MM.1S (cell line): ENCODE measurements at regions not wholly inside any gene's neighbourhood (a gene's known extent, or its start where the extent isn't known, plus 50 kb on each side); places are given as distances from the start of the nearest gene placed in this dataset.

Experiments
- DNase-seq: peaks from one replicate; pipeline ENCODE4 v3.0.0-alpha.2; 2015
- H2AFZ ChIP-seq: fragments of 300-600 bp; sonication (generic); 2 replicates; pipeline ENCODE4 v1.6.0; 2016; ENCODE audit warnings: antibody characterized with exemption, low read length
- H3F3A ChIP-seq: fragments of 300-600 bp; sonication (generic); 2 replicates; pipeline ENCODE4 v1.6.1; 2016; ENCODE audit warnings: mild to moderate bottlenecking, antibody characterized with exemption, low read length, moderate library complexity, mixed read lengths; ENCODE audit not compliant: insufficient read depth
- H3K27ac ChIP-seq: fragments of 300-600 bp; sonication (generic); 2 replicates; pipeline ENCODE4 v1.5.1; 2016; ENCODE audit warnings: mild to moderate bottlenecking, low read length
- H3K27me3 ChIP-seq: fragments of 300-600 bp; sonication (generic); replicated peaks from 2 replicates; pipeline ENCODE4 v1.6.0; 2016; ENCODE audit warnings: low read length; ENCODE audit not compliant: insufficient read depth
- H3K36me3 ChIP-seq: fragments of 300-600 bp; sonication (generic); replicated peaks from 2 replicates; pipeline ENCODE4 v1.6.1; 2016; ENCODE audit warnings: mild to moderate bottlenecking, low read length, mixed read lengths; ENCODE audit not compliant: insufficient read depth
- H3K4me1 ChIP-seq: fragments of 300-600 bp; sonication (generic); 2 replicates; pipeline ENCODE4 v1.6.1; 2016; ENCODE audit warnings: low read length, mixed read lengths
- H3K4me2 ChIP-seq: fragments of 300-600 bp; sonication (generic); 2 replicates; pipeline ENCODE4 v1.6.0; 2016; ENCODE audit warnings: low read depth, low read length
- H3K4me3 ChIP-seq: fragments of 300-600 bp; sonication (generic); 2 replicates; pipeline ENCODE4 v1.5.1; 2016; ENCODE audit warnings: low read length, mixed read lengths
- H3K79me2 ChIP-seq: fragments of 300-600 bp; sonication (generic); 2 replicates; pipeline ENCODE4 v1.6.1; 2016; ENCODE audit warnings: mixed run types, low read length, mixed read lengths
- H3K9ac ChIP-seq: fragments of 300-600 bp; sonication (generic); 2 replicates; pipeline ENCODE4 v1.6.1; 2016; ENCODE audit warnings: low read length, mixed read lengths
- H3K9me2 ChIP-seq: fragments of 300-600 bp; sonication (generic); replicated peaks from 2 replicates; pipeline ENCODE4 v1.6.1; 2016; ENCODE audit warnings: mild to moderate bottlenecking, low read length, mixed read lengths; ENCODE audit not compliant: insufficient read depth
- H3K9me3 ChIP-seq: fragments of 300-600 bp; sonication (generic); replicated peaks from 2 replicates; pipeline ENCODE4 v1.6.1; 2016; ENCODE audit warnings: mild to moderate bottlenecking, low read length, mixed read lengths; ENCODE audit not compliant: insufficient read depth
- H4K20me1 ChIP-seq: fragments of 300-600 bp; sonication (generic); 2 replicates; pipeline ENCODE4 v1.6.1; 2016; ENCODE audit warnings: mild to moderate bottlenecking, low read length, moderate library complexity, mixed read lengths; ENCODE audit not compliant: insufficient read depth
- CTCF ChIP-seq: fragments of 300-600 bp; sonication (generic); IDR thresholded peaks from 2 replicates; pipeline ENCODE4 v1.5.1; 2016; ENCODE audit warnings: antibody characterized with exemption, low read length, mixed read lengths
- EZH2 ChIP-seq: fragments of 300-600 bp; sonication (generic); optimal IDR thresholded peaks from 2 replicates; pipeline ENCODE3; 2017; ENCODE audit warnings: low read depth, mild to moderate bottlenecking, antibody characterized with exemption, low read length, mixed read lengths
- EZH2phosphoT487 ChIP-seq: fragments of 300-600 bp; sonication (generic); IDR thresholded peaks from 2 replicates; pipeline ENCODE4 v1.6.1; 2018; ENCODE audit warnings: antibody characterized with exemption, low read length

GRCh38 chr6:105601541-105602236 is 198.8 kb upstream of the PREP start:
- H3K4me3 ChIP-seq, result peak overlapping the region; percentile 49

GRCh38 chr6:105600336-105601260 is 197.7 kb upstream of the PREP start:
- peak overlapping the region; percentile 64; the same call in 1 of the 2 replicates for H3K9ac ChIP-seq
- peaks cover 11% of the 10 kb centered on the region for H3F3A ChIP-seq
- H3K4me3 ChIP-seq, result peak overlapping the region; percentile 49; the same call in 1 of the 2 replicates
- H3K79me2 ChIP-seq, result no peaks in the 10 kb centered on the region
- H3K27ac ChIP-seq, result peak overlapping the region; percentile 90; the same call in 1 of the 2 replicates
- peaks cover 52% of the 10 kb centered on the region for H3K4me1 ChIP-seq
- H3K4me2 ChIP-seq, result peak overlapping the region; percentile 82
- H2AFZ ChIP-seq, result peak overlapping the region; percentile 69; the same call in 1 of the 2 replicates
- no peaks in the 10 kb centered on the region for H3K27me3 ChIP-seq
- no peaks in the 10 kb centered on the region for H3K9me2 ChIP-seq
- H3K9me3 ChIP-seq, result no peaks in the 10 kb centered on the region
- TF ChIP-seq EZH2 (no peak), EZH2phosphoT487 (no peak), CTCF (no peak)
- H4K20me1 ChIP-seq, result no peaks in the 10 kb centered on the region
- no peaks in the 10 kb centered on the region for H3K36me3 ChIP-seq
- DNase-seq, result no peak

More at GRCh38 chr6:105601541-105602236, 198.8 kb upstream of the PREP start:
- Histone ChIP-seq H3K36me3 (no peaks in the 10 kb centered on the region), H3K9me3 (no peaks in the 10 kb centered on the region), H3K4me2 (peak overlapping the region; percentile 82), H3F3A (peaks cover 11% of the 10 kb centered on the region), H4K20me1 (no peaks in the 10 kb centered on the region), H3K9ac (peak overlapping the region; percentile 64), H3K79me2 (no peaks in the 10 kb centered on the region), H3K27ac (peak overlapping the region; percentile 90), H3K27me3 (no peaks in the 10 kb centered on the region), H2AFZ (peak overlapping the region; percentile 69), H3K4me1 (peaks cover 52% of the 10 kb centered on the region), H3K9me2 (no peaks in the 10 kb centered on the region)
- peak; percentile 75 for DNase-seq
- TF ChIP-seq EZH2, result no peak
- no peak for TF ChIP-seq EZH2phosphoT487
- TF ChIP-seq CTCF, result no peak

GRCh38 chr6:105598264-105598663 is 195.4 kb upstream of the PREP start:
- no peak for TF ChIP-seq EZH2phosphoT487
- TF ChIP-seq CTCF, result no peak
- no peak for TF ChIP-seq EZH2
- Histone ChIP-seq H3K27ac (no peak overlapping the region), H3K9me3 (no peaks in the 10 kb centered on the region), H3K36me3 (no peaks in the 10 kb centered on the region), H4K20me1 (no peaks in the 10 kb centered on the region), H3K79me2 (no peaks in the 10 kb centered on the region), H3K9me2 (no peaks in the 10 kb centered on the region), H2AFZ (no peak overlapping the region), H3K4me2 (no peak overlapping the region), H3K9ac (no peak overlapping the region), H3F3A (peaks cover 11% of the 10 kb centered on the region), H3K27me3 (no peaks in the 10 kb centered on the region), H3K4me1 (peaks cover 48% of the 10 kb centered on the region), H3K4me3 (no peak overlapping the region)
- peak; percentile 31 for DNase-seq
